ENCODE measurements at regions not wholly inside any gene's neighbourhood (a gene's known extent, or its start where the extent isn't known, plus 50 kb on each side); places are given as distances from the start of the nearest gene placed in this dataset.
"Not testable (repeated sequence)": the region's sequence is repeated elsewhere in the genome, so short reads cannot be mapped to it uniquely, and the experiment has no call there.

DNA sequence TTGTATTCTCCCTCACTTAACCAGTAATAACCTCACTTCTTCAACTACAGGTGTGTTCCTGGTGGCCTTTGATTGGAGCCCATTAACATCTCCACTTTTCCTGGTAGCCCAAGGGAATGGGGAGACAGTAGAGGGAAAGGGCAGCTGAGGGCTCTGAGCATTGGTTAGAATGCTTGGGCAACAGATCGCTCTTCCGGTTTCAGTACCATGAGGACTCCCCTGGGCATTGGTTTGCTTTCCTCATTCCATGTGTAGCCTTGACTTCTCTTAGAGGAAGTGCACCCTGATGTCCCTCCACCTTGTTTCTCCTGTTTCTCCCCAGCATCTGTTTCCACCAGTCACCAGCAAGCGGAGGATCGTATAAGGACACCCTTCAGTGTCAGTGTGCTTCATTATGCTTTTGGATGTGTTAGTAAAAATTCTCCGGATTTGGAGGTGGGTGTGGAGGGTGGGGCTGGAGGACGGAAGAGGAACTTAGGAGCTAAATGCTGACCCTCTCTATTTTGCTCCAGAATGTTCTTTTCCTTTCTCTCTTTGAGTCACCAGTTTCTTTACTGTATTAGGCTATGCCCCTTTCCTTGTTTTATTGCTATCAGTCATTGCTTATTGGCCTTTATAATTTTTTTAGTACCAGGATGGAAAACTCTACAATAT, 50.6 kb upstream of the ZNG1B start:
- DNase-seq (ENCODE audit: low read depth): not testable (repeated sequence)

DNA sequence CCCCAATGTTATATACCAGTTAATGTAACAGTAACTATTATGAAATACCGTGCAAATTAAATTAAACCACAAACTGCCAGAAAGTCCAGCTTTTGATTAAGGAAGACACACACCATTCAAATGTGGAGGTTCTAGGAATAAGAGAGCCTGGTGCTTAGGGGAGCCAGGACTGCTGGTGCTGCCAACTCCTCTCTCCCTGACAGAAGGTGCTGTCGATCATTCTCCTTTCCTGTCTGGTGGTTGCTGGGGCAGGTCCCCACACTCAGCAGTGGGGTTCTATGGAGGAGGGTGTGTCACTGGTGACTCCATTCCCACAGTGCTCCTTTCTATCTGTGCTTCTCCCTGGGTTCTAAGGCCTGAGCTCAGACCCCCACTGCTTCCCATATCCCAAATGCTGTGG, 57.9 kb upstream of the ZNG1B start:
- not testable (repeated sequence) for DNase-seq (ENCODE audit: low read depth)

DNA sequence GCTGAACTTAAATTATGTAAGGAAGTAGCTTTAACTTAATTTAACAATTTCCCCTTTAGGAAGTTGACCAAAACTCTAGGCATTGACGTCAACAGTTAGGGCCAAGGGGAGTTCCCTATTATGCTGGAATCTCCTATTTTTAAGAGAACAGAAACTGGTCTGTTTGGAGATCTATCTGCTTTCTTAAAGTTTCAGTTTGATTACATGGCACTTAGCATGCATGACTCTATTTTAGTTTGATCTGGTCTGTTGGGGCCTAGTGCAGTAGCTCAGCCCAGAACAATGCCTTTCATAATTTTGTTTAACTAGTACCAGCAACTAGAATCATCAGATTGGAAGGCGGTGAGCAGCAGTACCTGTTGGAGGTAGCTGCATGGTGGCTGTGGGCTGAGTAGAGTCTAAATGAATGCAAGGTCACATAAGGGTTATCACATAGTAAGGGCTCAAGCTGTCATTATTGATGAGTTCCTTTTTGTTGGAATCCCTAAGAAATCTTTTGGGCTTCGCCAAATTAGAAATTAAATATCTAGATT, 60.5 kb upstream of the ZNG1B start:
- DNase-seq (ENCODE audit: low read depth): no peak

DNA sequence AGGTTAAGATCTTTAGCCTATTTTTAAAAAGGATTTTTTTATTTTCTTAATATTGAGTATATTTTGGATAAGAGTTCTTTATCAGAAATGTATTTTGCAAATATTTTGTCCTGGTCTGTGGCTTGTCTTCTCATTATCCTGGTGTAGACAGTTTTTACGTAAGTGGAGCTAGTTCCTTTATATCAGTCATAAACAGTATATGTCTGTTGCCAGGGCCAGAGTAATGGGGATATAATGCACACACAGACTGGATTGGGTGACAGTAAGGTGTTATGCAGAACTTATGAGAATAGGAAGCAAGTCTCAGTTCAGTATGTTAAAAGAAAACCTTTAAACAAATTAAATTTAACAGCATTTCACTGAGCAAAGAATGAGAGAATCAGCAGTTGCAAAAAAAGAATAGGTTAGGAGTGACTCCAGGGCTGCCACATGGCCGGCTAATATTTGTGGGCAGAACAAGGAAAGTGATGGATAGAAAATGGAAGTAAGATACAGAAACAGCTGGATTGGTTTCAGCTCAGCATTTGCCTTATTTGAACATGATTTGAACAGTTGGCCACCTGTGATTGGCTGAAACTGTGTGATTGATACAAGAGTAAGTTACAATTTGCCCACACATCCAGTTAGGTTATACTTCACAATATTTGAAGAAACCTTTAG, 61.1 kb upstream of the ZNG1B start:
- DNase-seq (ENCODE audit: low read depth): no peak

DNA sequence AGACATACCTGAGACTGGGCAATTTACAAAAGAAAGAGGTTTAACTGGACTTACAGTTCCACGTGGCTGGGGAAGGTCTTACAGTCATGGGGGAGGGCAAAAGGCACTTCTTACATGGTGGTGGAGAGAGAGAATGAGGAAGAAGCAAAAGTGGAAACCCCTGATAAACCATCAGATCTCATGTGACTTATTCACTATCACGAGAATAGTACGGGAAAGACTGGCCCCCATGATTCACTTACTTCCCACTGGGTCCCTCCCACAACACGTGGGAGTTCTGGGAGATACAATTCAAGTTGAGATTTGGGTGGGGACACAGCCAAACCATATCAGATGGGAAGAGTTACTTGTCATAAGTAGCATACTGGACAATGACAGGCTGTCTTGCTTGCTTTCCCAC, 62.6 kb upstream of the ZNG1B start:
- DNase-seq (ENCODE audit: low read depth): not testable (repeated sequence)

GRCh38 chr2:113372258-113372834, 65.1 kb upstream of the ZNG1B start:
- not testable (repeated sequence) for DNase-seq (ENCODE audit: low read depth)

GRCh38 chr2:113370478-113371091, 66.9 kb upstream of the ZNG1B start:
- DNase-seq (ENCODE audit: low read depth): peak; percentile 48

- no peak for DNase-seq (ENCODE audit: low read depth)
Measured at GRCh38 chr2:113370030-113370429, 67.5 kb upstream of the ZNG1B start.

- not testable (repeated sequence) for DNase-seq (ENCODE audit: low read depth)
Measured at GRCh38 chr2:113368581-113368980, 68.9 kb upstream of the ZNG1B start.

- DNase-seq (ENCODE audit: low read depth): not testable (repeated sequence)
Measured at GRCh38 chr2:113366821-113367220, 70.7 kb upstream of the ZNG1B start.

DNA sequence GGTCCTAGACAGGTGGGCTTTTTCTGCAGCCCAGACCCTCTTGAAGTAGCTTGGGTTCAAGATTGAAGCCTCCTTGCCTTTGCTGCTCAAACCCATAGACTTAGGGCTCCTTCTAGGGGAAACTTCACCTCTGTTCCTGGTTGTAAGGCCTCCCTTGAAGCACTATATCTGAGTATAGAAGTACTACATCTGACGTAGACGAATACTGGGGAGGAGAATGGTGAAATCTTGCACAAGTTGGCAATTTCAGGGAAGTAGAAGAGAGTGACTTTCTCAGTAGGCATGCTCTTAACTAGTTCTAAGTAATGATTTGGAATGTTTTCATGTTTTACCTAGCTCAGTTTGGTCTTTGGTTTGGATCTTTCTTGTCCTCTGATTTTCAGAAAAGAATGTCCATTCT, 71.7 kb upstream of the ZNG1B start:
- DNase-seq (ENCODE audit: low read depth): not testable (repeated sequence)

GRCh38 chr2:113365290-113365689, 72.2 kb upstream of the ZNG1B start:
- not testable (repeated sequence) for DNase-seq (ENCODE audit: low read depth)

DNA sequence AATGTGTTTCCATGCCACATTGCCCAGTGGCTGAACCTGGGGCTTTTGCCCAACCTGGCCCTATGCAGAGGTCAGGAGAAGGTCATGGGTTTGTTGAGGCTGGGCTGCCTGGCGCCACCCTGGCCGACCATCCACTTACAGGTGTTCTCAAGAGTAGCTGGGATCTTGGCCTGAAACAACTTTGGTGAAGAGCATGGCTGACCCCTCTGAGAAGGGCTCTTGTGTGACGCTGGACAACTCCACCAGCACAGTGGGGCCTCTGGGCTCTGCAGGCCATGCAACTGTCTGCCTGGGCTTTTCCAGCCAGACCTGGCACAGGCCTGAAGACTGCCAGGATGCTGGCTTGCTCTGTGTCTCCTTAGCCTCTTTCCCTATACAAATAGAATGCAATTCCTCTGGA, 76.4 kb upstream of the ZNG1B start:
- no peak for DNase-seq (ENCODE audit: low read depth)

DNA sequence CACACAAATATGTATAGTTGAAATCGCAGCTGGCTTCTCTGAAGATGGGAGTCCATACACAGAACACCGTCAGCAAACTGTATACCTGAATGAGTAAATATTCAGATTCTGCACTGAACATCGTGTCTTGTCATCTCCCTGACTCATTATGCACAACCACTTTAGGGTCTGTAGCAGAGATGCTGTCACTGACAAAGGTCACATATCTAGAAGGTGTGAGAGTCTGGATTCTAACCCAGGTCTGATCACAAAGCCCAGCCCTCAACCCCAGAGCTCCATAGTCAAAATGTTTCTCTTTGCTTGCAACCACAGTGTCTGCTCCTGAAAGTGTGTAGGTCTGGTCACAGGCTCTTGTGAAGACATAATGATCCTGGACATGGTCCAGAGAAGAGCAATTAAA, 78.3 kb upstream of the PAX8 start:
- DNase-seq (ENCODE audit: low read depth): no peak

GRCh38 chr2:113356284-113356683, 77.6 kb upstream of the PAX8 start:
- DNase-seq (ENCODE audit: low read depth): not testable (repeated sequence)

DNA sequence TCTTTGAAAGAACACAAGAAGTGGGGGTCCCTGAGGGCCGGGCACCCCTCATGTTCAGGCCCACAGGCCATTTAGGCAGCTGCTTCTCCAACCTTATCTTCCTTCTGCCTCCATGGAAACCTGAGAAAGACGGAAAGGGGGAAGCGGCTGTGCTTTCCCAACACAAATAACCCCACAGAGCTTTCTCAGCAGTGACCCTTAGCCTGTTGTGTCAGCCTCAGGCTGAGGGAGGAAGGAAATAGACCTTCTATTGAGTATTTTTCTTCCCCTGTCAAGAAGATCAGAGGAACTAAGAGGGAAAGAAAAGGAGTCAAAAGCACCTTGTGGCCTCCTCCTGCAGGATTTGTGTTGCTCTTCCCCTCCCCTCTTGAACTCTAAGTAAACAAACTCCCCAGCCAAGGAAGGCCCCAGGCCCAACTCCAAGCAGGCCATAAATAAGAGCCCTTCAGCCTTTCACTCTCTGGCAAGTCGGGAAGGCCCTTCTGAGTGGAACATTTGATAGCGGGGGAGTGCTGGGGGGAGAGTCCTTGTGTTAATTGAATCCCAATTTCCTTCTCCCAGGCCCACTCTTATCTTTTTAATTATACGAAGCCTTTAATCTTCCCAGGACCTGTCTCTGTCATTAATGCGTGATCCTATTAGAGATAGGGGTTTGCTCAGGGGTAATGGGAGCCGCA, 76.8 kb upstream of the PAX8 start:
- DNase-seq (ENCODE audit: low read depth): not testable (repeated sequence)

DNA sequence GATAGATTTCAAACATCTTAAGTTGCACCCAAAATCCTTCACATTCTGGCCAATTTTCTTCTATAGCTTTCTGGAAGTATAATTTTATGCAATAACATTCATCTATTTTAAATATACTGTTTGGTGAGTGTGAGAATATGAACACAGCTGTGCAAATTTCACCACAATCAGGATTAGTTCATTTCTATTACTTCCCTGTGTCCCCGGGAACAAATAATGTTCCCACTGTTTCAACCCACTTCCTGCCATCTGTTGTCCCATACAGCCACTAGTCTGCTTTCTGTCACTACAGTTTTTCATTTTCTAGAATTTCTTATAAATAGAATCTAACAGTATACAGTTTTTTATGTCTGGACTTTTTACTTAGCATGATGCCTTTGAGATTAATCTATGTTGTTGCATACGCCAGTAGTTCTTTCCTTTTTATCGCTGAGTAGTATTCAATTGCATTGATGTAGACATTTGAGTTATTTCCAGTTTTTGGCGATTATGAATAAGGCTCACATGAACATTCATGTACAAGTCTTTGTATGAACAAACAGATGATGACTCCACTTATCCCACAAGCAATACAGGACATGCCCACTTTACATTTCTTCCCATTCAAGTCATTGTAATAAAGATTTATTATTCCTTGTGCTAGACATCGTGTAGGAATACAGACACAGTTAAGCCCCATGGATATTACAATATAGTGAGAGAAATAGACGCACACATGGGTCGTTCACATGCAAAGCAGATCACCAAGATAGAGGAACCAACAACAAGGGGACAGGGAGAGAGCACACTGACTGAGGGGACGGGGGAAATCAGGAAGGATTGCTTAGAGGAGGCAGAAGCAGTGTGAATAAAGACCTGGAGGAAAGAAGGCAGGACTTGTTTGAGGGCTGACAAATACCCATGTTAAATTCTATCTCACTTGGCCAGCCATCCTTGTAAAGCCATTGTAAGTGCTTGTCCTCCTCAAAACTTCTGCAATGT, 72.9 kb upstream of the PAX8 start:
- DNase-seq (ENCODE audit: low read depth): no peak

DNA sequence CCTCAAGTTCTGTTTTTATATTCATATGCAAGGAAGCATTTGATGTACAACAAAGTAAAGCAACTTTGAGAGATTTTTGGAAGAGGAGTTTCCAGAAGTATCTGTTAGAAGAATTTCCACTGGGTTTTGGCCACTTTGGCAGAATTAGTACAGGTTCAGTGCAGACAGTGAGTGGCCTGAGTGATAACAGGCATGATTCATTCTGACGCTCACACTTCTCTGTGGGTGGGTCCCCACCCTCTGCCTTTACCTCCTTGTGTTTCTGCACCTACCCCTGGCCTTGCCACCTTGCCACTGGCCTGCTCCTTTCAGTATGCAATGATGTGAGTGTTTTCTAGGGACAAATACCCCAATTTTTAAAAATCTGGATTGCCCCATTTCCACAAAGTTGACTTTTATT, 65.1 kb upstream of the PAX8 start:
- not testable (repeated sequence) for DNase-seq (ENCODE audit: low read depth)

DNA sequence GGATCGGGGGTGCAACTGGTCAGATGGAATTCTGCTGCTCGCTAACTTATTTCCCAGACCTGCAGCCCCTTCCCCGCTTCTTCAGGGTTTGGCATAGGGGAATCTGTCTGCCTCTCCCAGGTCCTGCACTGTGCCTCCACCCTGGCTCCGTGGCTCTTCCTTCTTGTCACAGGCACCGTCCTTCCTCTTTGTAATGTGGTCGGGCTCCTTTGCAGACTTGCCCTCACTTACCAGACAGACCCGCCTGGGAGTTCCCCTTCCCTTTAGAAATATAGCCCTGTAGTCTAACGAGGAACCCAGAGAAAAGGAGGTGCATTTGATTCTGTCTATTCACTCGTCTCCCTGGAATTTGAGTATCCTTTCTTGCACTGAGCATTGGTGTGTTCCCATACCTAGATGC, 63.9 kb upstream of the PAX8 start:
- no peak for DNase-seq (ENCODE audit: low read depth)

GRCh38 chr2:113341870-113342253, 63.1 kb upstream of the PAX8 start:
- DNase-seq (ENCODE audit: low read depth): not testable (repeated sequence)
